ENCODE measurements at regions not wholly inside any gene's neighbourhood (a gene's known extent, or its start where the extent isn't known, plus 50 kb on each side); places are given as distances from the start of the nearest gene placed in this dataset.

DNA sequence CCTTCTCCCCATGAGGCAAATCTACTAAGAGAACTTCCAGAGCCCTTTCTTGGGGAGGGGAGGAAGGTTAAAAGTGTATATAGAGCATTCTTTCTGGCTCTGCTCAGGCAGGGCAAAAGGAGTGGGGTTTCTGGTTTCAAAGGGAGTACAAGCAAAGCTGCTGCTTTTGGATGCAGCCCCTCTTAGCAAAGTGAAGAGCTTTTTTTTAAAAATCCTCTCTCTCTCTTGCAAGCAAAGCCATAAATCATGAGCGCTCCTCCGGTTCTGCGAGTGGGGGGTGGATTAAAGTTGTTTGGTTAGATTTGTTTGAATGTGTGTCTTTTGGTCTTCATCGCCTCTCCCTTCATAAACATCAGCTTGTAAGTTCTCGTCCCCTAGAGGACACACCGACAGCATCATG lies 546.6 kb upstream of the TBX3 start:
- TF ChIP-seq FOXA1 (IDR thresholded peaks at IDR 0.05) (no peak), BHLHE40 (IDR thresholded peaks at IDR 0.05; ENCODE audit: borderline replicate concordance) (no peak), HDGF (IDR thresholded peaks at IDR 0.05; ENCODE audit: borderline replicate concordance) (no peak), FOXM1 (IDR thresholded peaks at IDR 0.05; ENCODE audit: borderline replicate concordance) (no peak), NFRKB (IDR thresholded peaks at IDR 0.05) (no peak), ZNF384 (IDR thresholded peaks at IDR 0.05) (no peak), SUZ12 (IDR thresholded peaks at IDR 0.05) (no peak), CTBP1 (IDR thresholded peaks at IDR 0.05; ENCODE audit: borderline replicate concordance) (no peak), LEF1 (IDR thresholded peaks at IDR 0.05; ENCODE audit: borderline replicate concordance) (no peak), L3MBTL2 (conservative IDR thresholded peaks at IDR 0.05) (no peak), TARDBP (IDR thresholded peaks at IDR 0.05) (no peak), SP1 (IDR thresholded peaks at IDR 0.05) (no peak), ELF4 (IDR thresholded peaks at IDR 0.05) (no peak), ARNT (IDR thresholded peaks at IDR 0.05) (no peak), FOXK2 (IDR thresholded peaks at IDR 0.05) (no peak)
- TF ChIP-seq, protein P1, sequence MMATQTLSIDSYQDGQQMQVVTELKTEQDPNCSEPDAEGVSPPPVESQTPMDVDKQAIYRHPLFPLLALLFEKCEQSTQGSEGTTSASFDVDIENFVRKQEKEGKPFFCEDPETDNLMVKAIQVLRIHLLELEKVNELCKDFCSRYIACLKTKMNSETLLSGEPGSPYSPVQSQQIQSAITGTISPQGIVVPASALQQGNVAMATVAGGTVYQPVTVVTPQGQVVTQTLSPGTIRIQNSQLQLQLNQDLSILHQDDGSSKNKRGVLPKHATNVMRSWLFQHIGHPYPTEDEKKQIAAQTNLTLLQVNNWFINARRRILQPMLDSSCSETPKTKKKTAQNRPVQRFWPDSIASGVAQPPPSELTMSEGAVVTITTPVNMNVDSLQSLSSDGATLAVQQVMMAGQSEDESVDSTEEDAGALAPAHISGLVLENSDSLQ (IDR thresholded peaks at IDR 0.05) = no peak
- ChIA-PET CTCF (no interaction called here), POLR2A (no interaction called here)
- no peak for DNase-seq (ENCODE audit: extremely low spot score)

DNA sequence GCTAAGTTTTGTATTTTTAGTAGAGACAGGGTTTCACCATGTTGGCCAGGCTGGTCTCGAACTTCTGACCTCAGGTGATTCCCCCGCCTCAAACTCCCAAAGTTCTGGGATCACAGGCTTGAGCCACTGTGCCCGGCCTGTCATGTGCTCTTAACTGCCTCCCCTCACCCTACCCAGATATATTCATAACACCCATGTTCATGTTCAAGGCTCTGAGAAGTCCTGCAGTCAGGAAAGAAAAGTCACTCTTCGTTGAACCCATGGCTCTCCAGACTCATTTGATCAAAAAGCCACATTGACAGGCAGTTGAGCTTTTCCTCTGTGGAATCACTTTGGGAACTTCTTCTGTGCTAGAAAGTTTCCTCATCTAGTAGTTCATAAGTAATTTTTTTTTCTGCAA lies 545.5 kb upstream of the TBX3 start:
- CTCF ChIA-PET = no interaction called here
- POLR2A ChIA-PET = no interaction called here
- TF ChIP-seq FOXK2 (IDR thresholded peaks at IDR 0.05) (no peak), NFRKB (IDR thresholded peaks at IDR 0.05) (no peak), CTBP1 (IDR thresholded peaks at IDR 0.05; ENCODE audit: borderline replicate concordance) (no peak), SUZ12 (IDR thresholded peaks at IDR 0.05) (no peak), BHLHE40 (IDR thresholded peaks at IDR 0.05; ENCODE audit: borderline replicate concordance) (no peak), FOXA1 (IDR thresholded peaks at IDR 0.05) (no peak), FOXM1 (IDR thresholded peaks at IDR 0.05; ENCODE audit: borderline replicate concordance) (no peak), ZNF384 (IDR thresholded peaks at IDR 0.05) (no peak), TARDBP (IDR thresholded peaks at IDR 0.05) (no peak), L3MBTL2 (conservative IDR thresholded peaks at IDR 0.05) (no peak), LEF1 (IDR thresholded peaks at IDR 0.05; ENCODE audit: borderline replicate concordance) (no peak), ARNT (IDR thresholded peaks at IDR 0.05) (no peak), ELF4 (IDR thresholded peaks at IDR 0.05) (no peak), SP1 (IDR thresholded peaks at IDR 0.05) (no peak), HDGF (IDR thresholded peaks at IDR 0.05; ENCODE audit: borderline replicate concordance) (no peak)
- TF ChIP-seq, protein P1 (IDR thresholded peaks at IDR 0.05) = no peak
- no peak for DNase-seq (ENCODE audit: extremely low spot score)

DNA sequence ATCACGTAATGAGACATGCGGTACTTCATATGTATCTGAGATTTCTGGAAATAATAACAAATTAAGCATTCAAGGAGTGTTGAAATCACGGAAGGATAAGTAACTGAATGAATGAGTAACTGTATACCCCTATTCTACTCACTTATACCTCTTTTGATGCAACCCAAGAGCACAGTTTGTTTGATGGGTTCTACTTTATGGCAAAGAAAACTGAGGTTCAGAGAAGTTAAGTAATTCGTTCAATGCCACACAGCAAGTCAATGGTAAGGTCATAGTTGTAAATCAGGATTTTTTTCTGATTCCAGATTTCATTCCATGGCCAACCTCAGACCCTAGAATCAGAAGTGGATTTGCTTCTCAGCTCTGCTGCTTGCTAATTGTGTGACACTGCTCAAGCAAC lies 544.5 kb upstream of the TBX3 start:
- POLR2A ChIA-PET = no interaction called here

DNA sequence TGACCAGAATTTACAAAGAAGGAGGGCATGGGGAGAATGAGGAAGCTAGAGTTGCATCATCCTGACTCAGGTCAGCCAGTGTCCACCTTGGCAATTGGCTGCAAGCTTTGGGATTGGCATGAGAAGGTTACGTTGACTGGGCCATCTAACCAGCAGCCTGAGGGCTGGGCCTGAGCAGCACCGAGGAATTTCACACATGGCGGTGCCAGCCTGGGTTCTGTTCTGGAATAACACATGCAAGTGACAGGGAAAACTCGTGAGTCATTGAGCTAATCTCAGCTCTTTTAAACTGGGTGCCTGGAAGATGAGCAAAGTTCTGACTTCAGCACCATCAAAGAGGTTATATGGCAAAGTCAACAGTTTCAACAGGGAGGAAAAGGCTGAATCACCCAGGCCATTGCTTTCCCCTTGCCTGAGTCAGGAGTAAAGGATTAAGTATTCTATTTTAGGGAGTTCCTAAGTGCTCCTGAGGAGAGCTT lies 543.2 kb upstream of the TBX3 start:
- CTCF ChIA-PET = no interaction called here
- POLR2A ChIA-PET = no interaction called here
- DNase-seq (ENCODE audit: extremely low spot score) = no peak
- TF ChIP-seq BHLHE40 (IDR thresholded peaks at IDR 0.05; ENCODE audit: borderline replicate concordance) (no peak), NFRKB (IDR thresholded peaks at IDR 0.05) (no peak), LEF1 (IDR thresholded peaks at IDR 0.05; ENCODE audit: borderline replicate concordance) (no peak), TARDBP (IDR thresholded peaks at IDR 0.05) (no peak), FOXA1 (IDR thresholded peaks at IDR 0.05) (no peak), ELF4 (IDR thresholded peaks at IDR 0.05) (no peak), ARNT (IDR thresholded peaks at IDR 0.05) (no peak), FOXK2 (IDR thresholded peaks at IDR 0.05) (no peak), HDGF (IDR thresholded peaks at IDR 0.05; ENCODE audit: borderline replicate concordance) (no peak), L3MBTL2 (conservative IDR thresholded peaks at IDR 0.05) (no peak), FOXM1 (IDR thresholded peaks at IDR 0.05; ENCODE audit: borderline replicate concordance) (no peak), SP1 (IDR thresholded peaks at IDR 0.05) (no peak), CTBP1 (IDR thresholded peaks at IDR 0.05; ENCODE audit: borderline replicate concordance) (no peak), ZNF384 (IDR thresholded peaks at IDR 0.05) (no peak), SUZ12 (IDR thresholded peaks at IDR 0.05) (no peak)
- TF ChIP-seq, protein P1 (IDR thresholded peaks at IDR 0.05) = no peak

More for the DNA sequence above, 544.5 kb upstream of the TBX3 start:
- CTCF ChIA-PET = no interaction called here
- DNase-seq (ENCODE audit: extremely low spot score) = no peak
- TF ChIP-seq BHLHE40 (IDR thresholded peaks at IDR 0.05; ENCODE audit: borderline replicate concordance) (no peak), SUZ12 (IDR thresholded peaks at IDR 0.05) (no peak), FOXA1 (IDR thresholded peaks at IDR 0.05) (no peak), FOXK2 (IDR thresholded peaks at IDR 0.05) (no peak), ELF4 (IDR thresholded peaks at IDR 0.05) (no peak), NFRKB (IDR thresholded peaks at IDR 0.05) (no peak), LEF1 (IDR thresholded peaks at IDR 0.05; ENCODE audit: borderline replicate concordance) (no peak), ARNT (IDR thresholded peaks at IDR 0.05) (no peak), L3MBTL2 (conservative IDR thresholded peaks at IDR 0.05) (no peak), HDGF (IDR thresholded peaks at IDR 0.05; ENCODE audit: borderline replicate concordance) (no peak), SP1 (IDR thresholded peaks at IDR 0.05) (no peak), TARDBP (IDR thresholded peaks at IDR 0.05) (no peak), CTBP1 (IDR thresholded peaks at IDR 0.05; ENCODE audit: borderline replicate concordance) (no peak), FOXM1 (IDR thresholded peaks at IDR 0.05; ENCODE audit: borderline replicate concordance) (no peak), ZNF384 (IDR thresholded peaks at IDR 0.05) (no peak)
- TF ChIP-seq, protein P1 (IDR thresholded peaks at IDR 0.05) = no peak

DNA sequence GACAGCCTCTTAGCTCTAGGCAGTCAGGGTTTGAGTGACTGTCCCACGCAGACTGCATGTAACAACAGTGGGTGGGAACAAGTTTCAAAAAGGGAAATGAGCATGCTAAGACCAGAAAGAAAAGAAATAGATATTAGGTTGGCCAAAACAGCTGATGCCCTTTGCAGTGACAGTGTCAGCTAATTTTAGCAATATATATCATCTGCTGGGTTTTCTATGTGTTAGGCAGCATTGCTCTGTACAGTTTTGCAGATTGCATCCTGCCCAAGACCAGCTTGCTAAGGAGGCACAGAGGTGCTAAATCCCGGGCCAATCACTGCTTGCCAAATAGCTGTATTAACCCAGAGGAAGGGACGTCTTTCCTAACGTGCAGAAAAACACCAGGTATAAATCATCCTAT lies 541.9 kb upstream of the TBX3 start:
- TF ChIP-seq ZNF384 (IDR thresholded peaks at IDR 0.05) = no peak
- TF ChIP-seq, protein P1 (IDR thresholded peaks at IDR 0.05) = no peak
- TF ChIP-seq CTBP1 (IDR thresholded peaks at IDR 0.05; ENCODE audit: borderline replicate concordance) = no peak
- no peak for TF ChIP-seq FOXK2 (IDR thresholded peaks at IDR 0.05)
- TF ChIP-seq FOXA1 (IDR thresholded peaks at IDR 0.05) = no peak
- TF ChIP-seq SUZ12 (IDR thresholded peaks at IDR 0.05) = no peak
- TF ChIP-seq FOXM1 (IDR thresholded peaks at IDR 0.05; ENCODE audit: borderline replicate concordance) = no peak
- TF ChIP-seq NFRKB (IDR thresholded peaks at IDR 0.05) = no peak
- TF ChIP-seq ARNT (IDR thresholded peaks at IDR 0.05) = no peak
- no peak for TF ChIP-seq ELF4 (IDR thresholded peaks at IDR 0.05)
- TF ChIP-seq L3MBTL2 (conservative IDR thresholded peaks at IDR 0.05) = no peak
- TF ChIP-seq TARDBP (IDR thresholded peaks at IDR 0.05) = no peak
- POLR2A ChIA-PET = no interaction called here
- CTCF ChIA-PET = interaction anchor here (0.5 kb wide), 1 partner anchor 558 kb away, joined by 3 read pairs; no protein-coding TSS in a partner anchor
- DNase-seq (ENCODE audit: extremely low spot score) = no peak
